CD4-positive, alpha-beta T cell (primary cell): ENCODE measurements at regions not wholly inside any gene's neighbourhood (a gene's known extent, or its start where the extent isn't known, plus 50 kb on each side); places are given as distances from the start of the nearest gene placed in this dataset.

Source experiments
- ATAC-seq: fragments of 200-7000 bp; cut with Tn5 transposase; one replicate; pipeline ENCODE4 v1.10.0; 2022; ENCODE audit warnings: mild to moderate bottlenecking; ENCODE audit not compliant: poor library complexity
- CTCF ChIA-PET: fragments of 350-600 bp; sonication (Branson Sonifier 250); formaldehyde crosslinking; loops from one replicate; lab custom pipeline; 2021; ENCODE audit warnings: antibody characterized with exemption, inconsistent platforms; lab: Charles Lee
- POLR2A ChIA-PET: fragments of 350-600 bp; sonication (Branson Sonifier 250); formaldehyde crosslinking; loops from one replicate; lab custom pipeline; 2021; ENCODE audit warnings: antibody characterized with exemption, inconsistent platforms; lab: Charles Lee
- DNase-seq, 14 experiments: peaks; one replicate each; pipeline ENCODE4 v3.0.0-alpha.2; 2013 to 2020; ENCODE audit warnings: mixed read lengths in 2 of 14
- H3K27ac ChIP-seq, 2 donors: one replicate each; pipeline versions ENCODE4 v1.5.1 to v1.7.0; 2013; ENCODE audit warnings: low read length in 2 of 2, low read depth in 1 of 2, mild to moderate bottlenecking in 1 of 2
- H3K27me3 ChIP-seq, 2 experiments: 1 replicate in 1 of 2; 2 replicates in 1 of 2; pipeline versions ENCODE4 v1.6.1 to v1.7.0; 2013; ENCODE audit warnings: low read length in 2 of 2, control low read depth in 1 of 2, mild to moderate bottlenecking in 1 of 2, moderate library complexity in 1 of 2; ENCODE audit not compliant: insufficient read depth in 2 of 2, control insufficient read depth in 1 of 2
- H3K36me3 ChIP-seq: one replicate; pipeline ENCODE4 v1.6.1; 2013; ENCODE audit warnings: low read length, control low read depth; ENCODE audit not compliant: insufficient read depth
- H3K4me1 ChIP-seq: one replicate; pipeline ENCODE4 v1.6.1; 2013; ENCODE audit warnings: low read length, control low read depth; ENCODE audit not compliant: insufficient read depth
- H3K4me3 ChIP-seq: one replicate; pipeline ENCODE4 v1.5.1; 2013; ENCODE audit warnings: mild to moderate bottlenecking, low read length, moderate library complexity
- H3K9me3 ChIP-seq, 2 experiments: 1 replicate in 1 of 2; 2 replicates in 1 of 2; pipeline versions ENCODE4 v1.6.1 to v1.7.0; 2013; ENCODE audit warnings: low read length in 2 of 2, mild to moderate bottlenecking in 2 of 2, control low read depth in 1 of 2, moderate library complexity in 1 of 2; ENCODE audit not compliant: control insufficient read depth in 1 of 2, insufficient read depth in 1 of 2
- H3K27ac Mint-ChIP-seq: one replicate; pipeline ENCODE4 v1.8.0; 2020; ENCODE audit warnings: mixed read lengths
- H3K27me3 Mint-ChIP-seq: one replicate; pipeline ENCODE4 v1.8.0; 2021; ENCODE audit warnings: mixed read lengths
- H3K36me3 Mint-ChIP-seq: one replicate; pipeline ENCODE4 v1.8.0; 2021; ENCODE audit warnings: low read depth, mixed read lengths
- H3K4me1 Mint-ChIP-seq: one replicate; pipeline ENCODE4 v1.8.0; 2021; ENCODE audit warnings: low read depth, mixed read lengths
- H3K4me3 Mint-ChIP-seq: one replicate; pipeline ENCODE4 v1.8.0; 2020; ENCODE audit warnings: mild to moderate bottlenecking, mixed read lengths
- H3K9me3 Mint-ChIP-seq: one replicate; pipeline ENCODE4 v1.8.0; 2020; ENCODE audit warnings: mixed read lengths
- CTCF ChIP-seq: fragments of 200-600 bp; IDR thresholded peaks from one replicate; pipeline ENCODE4 v1.8.0; 2022; ENCODE audit warnings: antibody characterized with exemption, mild to moderate bottlenecking
- intact Hi-C, 2 experiments: fragments of 100-400 bp; cut with DNase I in 1 of 2; cut with micrococcal nuclease in 1 of 2; formaldehyde crosslinking; loops; one replicate each; pipeline versions ENCODE4 v1.15.1 to v1.9.0; 2023 to 2025; cut with DNase I, micrococcal nuclease

- no peaks in the 10 kb centered on the region for H3K36me3 ChIP-seq
- POLR2A ChIA-PET: no interaction called here
- DNase-seq: no peak
These were observed 342.6 kb upstream of the NRG3 start for GRCh38 chr10:81532403-81532802.

DNA sequence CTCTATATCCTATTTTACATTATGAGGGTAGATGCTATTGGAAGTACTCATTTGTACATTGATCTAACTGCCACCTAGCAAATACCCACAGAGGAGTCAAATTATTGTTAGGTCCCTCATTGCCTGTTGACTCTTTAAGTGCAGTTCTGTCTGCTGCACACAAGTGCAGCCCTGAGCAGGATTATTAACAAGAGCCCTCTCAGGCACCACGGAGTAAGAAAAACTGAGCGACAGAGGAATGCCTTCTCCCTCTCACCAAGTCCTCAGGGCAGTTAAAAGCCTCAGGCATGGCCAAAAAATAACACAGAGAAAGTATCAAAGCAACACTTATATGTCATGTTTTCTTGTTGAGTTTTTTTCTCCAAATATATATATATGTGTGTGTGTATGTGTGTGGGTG, 340.0 kb upstream of the NRG3 start:
- Histone ChIP-seq H3K27ac (no peak overlapping the region), H3K9me3 (peaks cover 0 to 5% of the 10 kb centered on the region in 2 experiments), H3K27me3 (no peaks in the 10 kb centered on the region), H3K4me3 (no peak overlapping the region), H3K36me3 (no peaks in the 10 kb centered on the region), H3K4me1 (no peaks in the 10 kb centered on the region)
- no peak overlapping the region for H3K27ac Mint-ChIP-seq
- ChIA-PET CTCF (no interaction called here), POLR2A (no interaction called here)
- ATAC-seq (no peak), DNase-seq (no peak)
- intact Hi-C loops: no loop called here
- no peak overlapping the region for H3K4me3 Mint-ChIP-seq
- TF ChIP-seq CTCF: no peak
- H3K27me3 Mint-ChIP-seq: no peaks in the 10 kb centered on the region
- H3K9me3 Mint-ChIP-seq: peaks cover 4% of the 10 kb centered on the region
- no peaks in the 10 kb centered on the region for H3K36me3 Mint-ChIP-seq
- no peaks in the 10 kb centered on the region for H3K4me1 Mint-ChIP-seq

More at GRCh38 chr10:81532403-81532802, 342.6 kb upstream of the NRG3 start:
- Histone ChIP-seq H3K27me3 (no peaks in the 10 kb centered on the region), H3K4me3 (no peak overlapping the region), H3K27ac (no peak overlapping the region), H3K9me3 (peaks cover 0 to 5% of the 10 kb centered on the region in 2 experiments), H3K4me1 (no peaks in the 10 kb centered on the region)
- H3K27me3 Mint-ChIP-seq: no peaks in the 10 kb centered on the region
- H3K9me3 Mint-ChIP-seq: peaks cover 7% of the 10 kb centered on the region
- ATAC-seq: no peak
- intact Hi-C loops: no loop called here
- no peak overlapping the region for H3K27ac Mint-ChIP-seq
- CTCF ChIA-PET: no interaction called here
- H3K4me3 Mint-ChIP-seq: no peak overlapping the region
- no peak for TF ChIP-seq CTCF
- H3K4me1 Mint-ChIP-seq: no peaks in the 10 kb centered on the region
- no peaks in the 10 kb centered on the region for H3K36me3 Mint-ChIP-seq

DNA sequence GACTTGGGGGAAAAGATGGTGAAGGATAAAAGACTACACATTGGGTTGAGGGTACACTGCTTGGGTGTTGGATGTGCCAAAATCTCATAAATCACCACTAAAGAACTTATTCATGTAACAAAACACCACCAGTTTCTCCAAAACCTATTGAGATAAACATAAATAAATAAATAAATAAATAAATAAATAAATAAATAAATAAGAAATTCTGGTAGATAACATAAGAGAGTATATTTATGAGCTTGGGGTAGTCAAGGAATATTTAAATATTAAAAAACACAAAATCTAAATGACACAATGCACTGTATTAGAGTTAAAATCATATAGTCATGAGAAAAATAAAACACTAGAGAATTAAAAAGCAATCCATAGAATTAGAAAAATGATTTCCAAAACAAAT, 333.5 kb upstream of the NRG3 start:
- Mint-ChIP-seq H3K27ac (no peak overlapping the region), H3K4me1 (no peaks in the 10 kb centered on the region), H3K9me3 (peaks cover 4% of the 10 kb centered on the region), H3K36me3 (no peaks in the 10 kb centered on the region), H3K4me3 (no peak overlapping the region), H3K27me3 (no peaks in the 10 kb centered on the region)
- Histone ChIP-seq H3K27me3 (no peaks in the 10 kb centered on the region), H3K27ac (no peak overlapping the region), H3K36me3 (no peaks in the 10 kb centered on the region), H3K9me3 (no peaks in the 10 kb centered on the region), H3K4me3 (no peak overlapping the region), H3K4me1 (no peaks in the 10 kb centered on the region)
- no peak for TF ChIP-seq CTCF
- POLR2A ChIA-PET: no interaction called here
- intact Hi-C loops: no loop called here
- DNase-seq (no peak), ATAC-seq (no peak)
- CTCF ChIA-PET: no interaction called here
